ENCODE measurements at regions not wholly inside any gene's neighbourhood (a gene's known extent, or its start where the extent isn't known, plus 50 kb on each side); places are given as distances from the start of the nearest gene placed in this dataset.

DNA sequence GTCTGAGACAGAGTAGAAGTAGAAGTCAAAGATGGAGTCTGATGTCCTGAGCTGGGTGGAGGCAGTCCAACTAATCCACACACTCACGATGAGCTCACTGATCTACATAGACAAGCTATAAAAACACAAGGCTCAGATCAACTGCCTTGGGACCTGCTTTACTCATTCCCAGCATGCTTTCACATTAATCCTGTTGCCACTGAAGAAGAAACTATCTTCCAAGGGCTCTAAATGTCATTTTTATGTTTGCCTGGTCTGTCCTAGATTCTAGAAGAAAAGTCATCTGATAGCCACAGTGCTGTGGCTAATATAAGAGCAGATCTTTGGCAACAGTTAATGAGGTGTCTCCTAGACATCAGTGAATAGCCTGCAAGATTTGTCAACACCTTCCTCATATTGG lies 522.7 kb downstream of the NUF2 start:
- TF ChIP-seq L3MBTL2 (conservative IDR thresholded peaks at IDR 0.05) (no peak), BHLHE40 (IDR thresholded peaks at IDR 0.05; ENCODE audit: borderline replicate concordance) (no peak), SP1 (IDR thresholded peaks at IDR 0.05) (no peak)
